Stimulated activated naive CD8-positive, alpha-beta T cell treated with anti-CD3 and anti-CD28 coated beads, Interleukin-15, Interleukin-2, amounts not matched to agents 100 ng/mL and 50 ng/mL, for 24 hours (primary cell): ENCODE measurements at regions not wholly inside any gene's neighbourhood (a gene's known extent, or its start where the extent isn't known, plus 50 kb on each side); places are given as distances from the start of the nearest gene placed in this dataset.

Source experiments
- H3K27ac Mint-ChIP-seq: one replicate; pipeline ENCODE4 v1.8.0; 2021; ENCODE audit warnings: mild to moderate bottlenecking, mixed read lengths
- H3K27me3 Mint-ChIP-seq: one replicate; pipeline ENCODE4 v1.8.0; 2021; ENCODE audit warnings: mixed read lengths
- H3K36me3 Mint-ChIP-seq: one replicate; pipeline ENCODE4 v1.8.0; 2021; ENCODE audit warnings: low read depth, mixed read lengths
- H3K4me1 Mint-ChIP-seq: one replicate; pipeline ENCODE4 v1.8.0; 2021; ENCODE audit warnings: low read depth, mixed read lengths
- H3K4me3 Mint-ChIP-seq: one replicate; pipeline ENCODE4 v1.8.0; 2021; ENCODE audit warnings: mild to moderate bottlenecking, mixed read lengths
- H3K9me3 Mint-ChIP-seq: one replicate; pipeline ENCODE4 v1.8.0; 2021; ENCODE audit warnings: mixed read lengths

DNA sequence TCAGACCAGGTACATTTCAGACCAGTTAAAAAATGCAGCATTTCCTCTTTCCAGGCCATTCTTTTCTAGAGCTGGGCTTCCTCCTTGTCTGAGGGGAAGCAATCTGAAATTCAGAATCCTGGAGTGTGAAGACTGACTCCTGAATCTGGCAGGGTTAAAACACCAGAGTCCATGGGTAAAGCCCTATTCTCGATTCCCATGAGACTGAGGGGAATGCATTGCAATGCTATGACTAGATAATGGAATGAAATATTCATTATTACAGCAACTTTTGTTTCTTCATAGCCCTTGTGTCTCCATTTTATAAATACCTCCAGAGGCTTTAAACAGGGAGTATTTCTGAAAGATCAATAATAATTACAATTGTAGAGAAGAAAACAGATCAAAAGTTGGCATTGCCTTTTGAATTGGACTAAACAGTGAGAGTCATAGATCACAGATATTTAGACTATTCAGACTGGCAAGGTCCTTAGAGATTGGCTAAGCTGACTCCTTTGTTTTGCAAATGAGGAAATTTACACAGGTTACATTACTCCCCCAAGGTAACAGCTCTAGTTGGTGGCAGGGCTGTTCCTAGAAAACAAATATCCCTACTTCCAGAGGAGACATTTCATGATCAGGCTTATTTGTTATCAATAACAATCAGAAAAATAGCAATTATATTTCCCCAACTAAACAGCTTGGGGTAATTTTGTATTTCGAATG lies 632.6 kb upstream of the KIRREL3 start:
- H3K36me3 Mint-ChIP-seq = no peaks in the 10 kb centered on the region
- no peak overlapping the region for H3K27ac Mint-ChIP-seq
- no peak overlapping the region for H3K4me3 Mint-ChIP-seq
- no peaks in the 10 kb centered on the region for H3K27me3 Mint-ChIP-seq
- H3K9me3 Mint-ChIP-seq = no peaks in the 10 kb centered on the region
- H3K4me1 Mint-ChIP-seq = no peaks in the 10 kb centered on the region

GRCh38 chr11:127632546-127632945 lies 632.0 kb upstream of the KIRREL3 start:
- Mint-ChIP-seq H3K9me3 (no peaks in the 10 kb centered on the region), H3K4me3 (no peak overlapping the region), H3K27ac (no peak overlapping the region), H3K36me3 (no peaks in the 10 kb centered on the region), H3K4me1 (no peaks in the 10 kb centered on the region), H3K27me3 (no peaks in the 10 kb centered on the region)

DNA sequence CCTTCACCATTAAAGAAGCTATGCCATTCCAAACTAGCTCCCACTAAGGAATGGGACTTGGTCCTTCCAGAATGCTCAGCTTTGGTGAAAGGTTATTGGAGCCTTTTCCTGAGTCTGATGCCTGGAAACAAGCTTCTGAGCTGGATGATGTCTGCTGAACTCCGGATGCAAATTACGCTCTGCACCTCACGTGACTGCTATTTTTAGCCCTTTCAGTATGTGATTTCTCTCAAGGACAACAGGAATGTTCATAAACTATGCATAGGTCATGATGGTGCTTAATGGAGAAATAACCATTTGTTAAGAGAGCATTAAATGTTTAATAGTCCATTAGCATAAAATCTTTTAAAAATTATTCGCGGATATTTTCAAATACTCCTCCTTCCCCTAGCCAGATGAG lies 631.4 kb upstream of the KIRREL3 start:
- Mint-ChIP-seq H3K36me3 (no peaks in the 10 kb centered on the region), H3K27ac (no peak overlapping the region), H3K27me3 (no peaks in the 10 kb centered on the region), H3K9me3 (no peaks in the 10 kb centered on the region), H3K4me1 (no peaks in the 10 kb centered on the region), H3K4me3 (no peak overlapping the region)

GRCh38 chr11:127629200-127629599 lies 628.6 kb upstream of the KIRREL3 start:
- Mint-ChIP-seq H3K27ac (no peak overlapping the region), H3K4me1 (no peaks in the 10 kb centered on the region), H3K27me3 (no peaks in the 10 kb centered on the region), H3K9me3 (no peaks in the 10 kb centered on the region), H3K4me3 (no peak overlapping the region), H3K36me3 (no peaks in the 10 kb centered on the region)

GRCh38 chr11:127628458-127628785 lies 627.9 kb upstream of the KIRREL3 start:
- no peak overlapping the region for H3K27ac Mint-ChIP-seq
- no peaks in the 10 kb centered on the region for H3K4me1 Mint-ChIP-seq
- no peaks in the 10 kb centered on the region for H3K9me3 Mint-ChIP-seq
- H3K27me3 Mint-ChIP-seq = no peaks in the 10 kb centered on the region
- no peak overlapping the region for H3K4me3 Mint-ChIP-seq
- no peaks in the 10 kb centered on the region for H3K36me3 Mint-ChIP-seq

DNA sequence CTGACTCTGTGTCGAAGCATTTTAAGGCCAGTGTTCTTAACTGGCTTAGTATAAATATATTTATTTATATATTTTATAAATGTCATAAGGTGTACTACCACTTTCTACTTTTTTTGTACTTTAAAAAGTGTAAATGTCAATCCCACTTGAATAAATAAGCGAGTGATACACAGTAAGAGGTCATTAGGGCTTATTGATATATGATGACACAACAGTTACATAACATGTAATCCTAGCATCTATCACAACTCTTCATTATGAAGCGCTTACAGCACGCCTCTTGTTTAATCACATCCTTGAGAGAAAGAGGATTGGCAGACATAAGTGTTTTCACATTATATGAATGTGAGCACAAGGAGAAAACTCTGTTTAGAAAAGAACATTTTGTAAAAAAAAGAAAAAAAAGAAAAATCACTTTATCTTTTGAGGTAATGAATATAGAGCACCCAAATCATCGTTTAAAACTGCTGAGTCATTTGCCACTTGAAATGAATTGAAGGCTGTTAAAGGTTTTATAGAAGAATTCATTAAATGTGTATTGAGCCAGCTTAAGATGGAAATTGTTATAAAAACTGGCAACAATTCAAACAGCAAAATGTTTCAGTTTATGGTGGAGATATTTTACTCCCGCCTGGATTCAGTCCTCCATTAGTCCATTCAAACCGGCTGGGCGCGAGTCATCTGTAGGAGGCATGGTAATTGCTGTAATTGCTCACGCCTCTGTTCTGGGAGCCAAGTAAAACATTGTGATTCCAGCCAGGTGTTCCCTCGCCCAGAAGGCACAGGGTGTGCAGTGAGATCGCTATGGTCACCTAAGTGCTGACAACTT lies 627.3 kb upstream of the KIRREL3 start:
- no peaks in the 10 kb centered on the region for H3K4me1 Mint-ChIP-seq
- H3K4me3 Mint-ChIP-seq = no peak overlapping the region
- no peaks in the 10 kb centered on the region for H3K27me3 Mint-ChIP-seq
- no peaks in the 10 kb centered on the region for H3K9me3 Mint-ChIP-seq
- no peaks in the 10 kb centered on the region for H3K36me3 Mint-ChIP-seq
- no peak overlapping the region for H3K27ac Mint-ChIP-seq

DNA sequence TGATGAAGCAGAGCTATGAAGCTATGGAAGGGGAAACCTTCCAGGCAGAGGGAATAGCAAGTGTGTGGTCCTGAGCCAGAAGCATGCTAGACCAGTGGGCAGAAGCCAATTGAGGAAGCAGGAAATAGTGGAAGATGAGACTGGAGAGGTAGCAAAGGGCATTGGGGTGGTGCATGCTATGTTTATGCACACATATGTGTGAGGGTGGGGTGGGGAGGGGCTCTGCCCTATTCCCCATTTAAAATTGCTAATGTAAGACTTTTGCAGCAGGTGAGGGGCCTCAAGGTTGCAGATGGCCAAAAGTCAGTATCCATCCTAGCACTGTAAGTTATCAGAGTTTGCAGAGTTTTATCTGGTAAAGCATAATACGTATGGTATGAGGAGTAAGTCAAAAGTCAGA lies 626.6 kb upstream of the KIRREL3 start:
- Mint-ChIP-seq H3K4me1 (no peaks in the 10 kb centered on the region), H3K27ac (no peak overlapping the region), H3K27me3 (no peaks in the 10 kb centered on the region), H3K9me3 (no peaks in the 10 kb centered on the region), H3K4me3 (no peak overlapping the region), H3K36me3 (no peaks in the 10 kb centered on the region)

GRCh38 chr11:127625402-127625801 lies 624.8 kb upstream of the KIRREL3 start:
- H3K27ac Mint-ChIP-seq = no peak overlapping the region
- H3K4me3 Mint-ChIP-seq = no peak overlapping the region
- no peaks in the 10 kb centered on the region for H3K27me3 Mint-ChIP-seq
- H3K9me3 Mint-ChIP-seq = no peaks in the 10 kb centered on the region
- no peaks in the 10 kb centered on the region for H3K36me3 Mint-ChIP-seq
- H3K4me1 Mint-ChIP-seq = no peaks in the 10 kb centered on the region

DNA sequence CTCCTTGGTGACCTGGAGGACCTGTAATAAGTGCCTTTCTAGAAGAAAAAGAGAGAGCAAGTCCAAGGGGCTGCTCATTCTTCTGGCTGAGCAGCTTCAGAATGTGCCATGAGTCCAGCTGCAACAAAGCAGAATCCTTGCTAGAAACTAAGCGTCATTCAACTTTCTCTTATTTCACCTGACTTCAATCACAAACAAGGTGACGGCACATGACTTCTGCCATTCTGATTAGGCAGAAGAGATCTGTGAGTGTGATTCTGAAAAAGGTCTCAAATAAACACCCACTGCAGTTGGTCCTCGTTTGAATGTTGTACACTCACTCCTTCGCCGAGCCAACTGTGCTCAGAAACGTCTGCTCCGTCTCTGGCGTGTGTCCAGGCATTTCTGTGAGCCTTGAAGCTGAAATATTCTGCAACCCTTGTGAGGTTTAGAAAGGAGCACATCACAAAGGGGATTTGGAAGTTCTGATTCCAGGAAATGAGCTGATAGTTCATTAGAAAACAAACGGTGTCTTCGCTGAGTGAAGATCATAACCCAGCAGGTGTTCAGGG lies 623.8 kb upstream of the KIRREL3 start:
- H3K27ac Mint-ChIP-seq = no peak overlapping the region
- no peaks in the 10 kb centered on the region for H3K27me3 Mint-ChIP-seq
- no peaks in the 10 kb centered on the region for H3K9me3 Mint-ChIP-seq
- H3K36me3 Mint-ChIP-seq = no peaks in the 10 kb centered on the region
- H3K4me1 Mint-ChIP-seq = no peaks in the 10 kb centered on the region
- no peak overlapping the region for H3K4me3 Mint-ChIP-seq

DNA sequence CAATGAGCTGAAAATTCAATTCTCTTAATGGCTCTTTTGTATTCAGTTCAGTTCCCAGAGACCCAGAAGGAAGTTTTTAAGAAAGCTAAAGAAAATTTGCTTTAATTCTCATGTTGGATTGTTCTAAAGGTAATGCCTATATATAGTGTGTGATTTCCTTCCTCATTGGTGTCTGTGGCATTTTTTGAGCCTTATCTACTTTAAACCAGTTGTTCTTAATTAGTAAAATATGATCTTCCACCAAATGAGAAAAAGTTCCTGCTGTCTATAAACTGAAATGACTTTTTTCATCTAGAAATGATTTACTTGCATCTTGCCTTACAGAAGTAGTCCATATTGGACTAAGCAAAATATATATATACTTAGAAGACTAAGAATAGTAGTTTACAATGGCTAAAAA lies 622.1 kb upstream of the KIRREL3 start:
- Mint-ChIP-seq H3K27me3 (no peaks in the 10 kb centered on the region), H3K4me1 (no peaks in the 10 kb centered on the region), H3K27ac (no peak overlapping the region), H3K36me3 (no peaks in the 10 kb centered on the region), H3K4me3 (no peak overlapping the region), H3K9me3 (no peaks in the 10 kb centered on the region)

DNA sequence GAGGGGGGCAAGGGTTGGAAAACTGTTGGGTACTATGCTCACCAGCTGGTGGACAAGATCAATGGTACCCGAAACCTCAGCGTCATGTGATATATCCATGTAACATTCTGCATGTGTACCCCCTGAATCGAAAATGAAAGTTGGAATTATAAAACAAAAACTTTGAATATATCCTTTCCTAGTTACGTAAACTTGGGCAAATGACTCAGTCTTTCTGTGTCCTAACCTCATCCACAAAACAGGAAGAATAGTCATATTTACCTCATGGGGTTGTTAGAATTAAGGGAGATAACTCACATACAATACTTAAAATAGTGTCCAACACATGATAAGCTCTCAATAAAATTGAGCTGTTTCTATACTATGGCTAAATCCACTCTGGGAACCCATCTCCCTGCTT lies 620.1 kb upstream of the KIRREL3 start:
- Mint-ChIP-seq H3K27me3 (no peaks in the 10 kb centered on the region), H3K9me3 (no peaks in the 10 kb centered on the region), H3K4me1 (no peaks in the 10 kb centered on the region), H3K27ac (no peak overlapping the region), H3K4me3 (no peak overlapping the region), H3K36me3 (no peaks in the 10 kb centered on the region)

DNA sequence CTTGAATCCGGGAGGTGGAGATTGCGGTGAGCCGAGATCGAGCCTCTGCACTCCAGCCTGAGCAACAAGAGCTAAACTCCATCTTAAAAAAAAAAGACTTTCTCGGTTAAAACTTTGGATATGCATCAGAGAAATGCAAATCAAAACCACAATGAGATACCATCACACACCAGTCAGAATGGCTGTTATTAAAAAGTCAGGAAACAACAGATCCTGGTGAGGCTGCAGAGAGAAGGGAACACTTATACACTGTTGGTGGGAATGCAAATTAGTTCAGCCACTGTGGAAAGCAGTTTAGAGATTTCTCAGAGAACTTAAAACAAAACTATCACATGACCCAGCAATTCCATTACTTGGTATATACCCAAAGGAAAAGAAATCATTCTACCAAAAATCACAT lies 619.4 kb upstream of the KIRREL3 start:
- Mint-ChIP-seq H3K4me1 (no peaks in the 10 kb centered on the region), H3K4me3 (no peak overlapping the region), H3K27ac (no peak overlapping the region), H3K27me3 (no peaks in the 10 kb centered on the region), H3K36me3 (no peaks in the 10 kb centered on the region), H3K9me3 (no peaks in the 10 kb centered on the region)

GRCh38 chr11:127618721-127619120 lies 618.2 kb upstream of the KIRREL3 start:
- H3K36me3 Mint-ChIP-seq = no peaks in the 10 kb centered on the region
- no peaks in the 10 kb centered on the region for H3K27me3 Mint-ChIP-seq
- H3K4me3 Mint-ChIP-seq = no peak overlapping the region
- H3K9me3 Mint-ChIP-seq = no peaks in the 10 kb centered on the region
- H3K27ac Mint-ChIP-seq = no peak overlapping the region
- H3K4me1 Mint-ChIP-seq = no peaks in the 10 kb centered on the region

GRCh38 chr11:127616158-127616557 lies 615.6 kb upstream of the KIRREL3 start:
- H3K27me3 Mint-ChIP-seq = no peaks in the 10 kb centered on the region
- H3K9me3 Mint-ChIP-seq = no peaks in the 10 kb centered on the region
- H3K27ac Mint-ChIP-seq = no peak overlapping the region
- no peaks in the 10 kb centered on the region for H3K36me3 Mint-ChIP-seq
- H3K4me3 Mint-ChIP-seq = no peak overlapping the region
- H3K4me1 Mint-ChIP-seq = no peaks in the 10 kb centered on the region

DNA sequence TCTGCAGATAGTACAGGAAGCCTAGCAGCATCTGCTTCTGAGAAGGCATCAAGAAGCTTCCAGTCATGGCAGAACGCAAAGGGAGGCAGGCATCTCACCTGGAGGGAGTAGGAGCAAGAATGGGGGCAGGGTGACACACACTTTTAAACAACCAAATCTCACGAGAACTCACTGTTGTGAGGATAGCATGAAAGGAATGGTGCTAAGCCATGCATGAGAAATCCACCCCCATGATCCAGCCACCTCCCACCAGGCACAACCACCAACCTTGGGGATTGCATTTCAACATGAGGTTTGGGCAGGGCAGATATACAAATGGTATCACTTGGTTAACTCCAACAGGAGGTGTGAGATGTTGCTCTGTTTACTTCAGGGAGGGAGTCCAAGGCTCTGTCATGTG lies 612.0 kb upstream of the KIRREL3 start:
- H3K27ac Mint-ChIP-seq = no peak overlapping the region
- no peaks in the 10 kb centered on the region for H3K4me1 Mint-ChIP-seq
- H3K9me3 Mint-ChIP-seq = no peaks in the 10 kb centered on the region
- no peak overlapping the region for H3K4me3 Mint-ChIP-seq
- no peaks in the 10 kb centered on the region for H3K27me3 Mint-ChIP-seq
- no peaks in the 10 kb centered on the region for H3K36me3 Mint-ChIP-seq
